SHP77 treated with DMSO at 0.1 percent for 48 hours (cell line): ENCODE measurements at regions not wholly inside any gene's neighbourhood (a gene's known extent, or its start where the extent isn't known, plus 50 kb on each side); places are given as distances from the start of the nearest gene placed in this dataset.
"Not testable (repeated sequence)": the region's sequence is repeated elsewhere in the genome, so short reads cannot be mapped to it uniquely, and the experiment has no call there.

Experiments
- DNase-seq: peaks from one replicate; lab custom pipeline; 2025; lab: John Stamatoyannopoulos, UW

DNA sequence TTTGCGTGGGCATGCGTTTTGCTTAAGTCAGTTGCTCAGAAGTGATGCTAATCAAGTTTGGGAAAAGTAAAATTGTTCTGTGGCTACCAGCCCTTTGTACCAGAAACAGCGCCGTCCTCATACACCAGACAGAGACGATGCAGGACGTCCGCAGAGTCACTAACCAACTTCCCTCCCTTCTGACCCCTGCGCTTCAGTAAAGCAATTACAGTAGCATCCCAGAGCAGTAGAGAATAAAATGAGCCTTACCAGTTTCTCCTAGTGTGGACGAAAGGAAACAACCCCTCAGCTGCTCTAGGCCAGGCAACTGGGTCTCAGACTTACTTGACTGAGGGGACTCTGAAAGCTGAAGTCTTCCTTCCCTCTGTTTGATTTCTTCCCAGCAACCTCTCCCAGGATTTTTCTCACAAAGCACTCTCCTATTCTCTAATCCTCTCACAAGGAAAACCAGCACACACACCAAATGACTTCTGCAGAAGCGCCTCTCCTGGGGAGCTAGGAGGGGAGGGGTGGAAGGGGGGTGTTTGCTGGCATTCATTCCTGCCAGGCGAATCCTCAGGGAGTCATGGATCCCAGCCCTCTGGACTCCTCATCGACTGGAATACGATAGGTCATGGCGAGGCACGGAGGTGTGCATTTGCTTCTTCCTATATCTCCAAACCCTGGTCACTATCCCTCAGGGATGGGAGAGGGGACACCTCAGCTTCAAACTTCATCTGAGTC, 56.0 kb upstream of the MID1 start:
- no peak for DNase-seq

GRCh38 chrX:10677490-10677889, 57.1 kb upstream of the MID1 start:
- DNase-seq, result no peak

- no peak for DNase-seq
These were observed 59.0 kb upstream of the MID1 start for GRCh38 chrX:10679387-10679786.

GRCh38 chrX:10681167-10681566, 60.8 kb upstream of the MID1 start:
- no peak for DNase-seq

DNA sequence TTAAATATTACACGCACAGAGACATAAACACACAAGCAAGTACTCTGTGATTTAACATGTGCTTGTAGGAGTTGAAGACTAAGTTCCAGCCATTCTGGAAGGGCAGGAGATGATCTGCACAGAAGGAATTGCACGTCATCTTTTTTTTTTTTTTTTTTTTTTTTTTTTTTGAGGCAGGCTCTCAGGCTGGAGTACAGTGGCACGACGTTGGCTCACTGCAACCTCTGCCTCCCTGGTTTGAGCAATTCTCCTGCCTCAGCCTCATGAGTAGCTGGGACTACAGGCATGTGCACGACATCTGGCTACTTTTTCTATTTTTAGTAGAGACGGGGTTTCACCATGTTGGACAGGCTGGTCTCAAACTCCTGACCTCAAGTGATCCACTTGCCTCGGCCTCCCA, 63.2 kb upstream of the MID1 start:
- DNase-seq, result not testable (repeated sequence)

- DNase-seq, result no peak
These were observed 65.7 kb upstream of the MID1 start for GRCh38 chrX:10685923-10686595.

DNA sequence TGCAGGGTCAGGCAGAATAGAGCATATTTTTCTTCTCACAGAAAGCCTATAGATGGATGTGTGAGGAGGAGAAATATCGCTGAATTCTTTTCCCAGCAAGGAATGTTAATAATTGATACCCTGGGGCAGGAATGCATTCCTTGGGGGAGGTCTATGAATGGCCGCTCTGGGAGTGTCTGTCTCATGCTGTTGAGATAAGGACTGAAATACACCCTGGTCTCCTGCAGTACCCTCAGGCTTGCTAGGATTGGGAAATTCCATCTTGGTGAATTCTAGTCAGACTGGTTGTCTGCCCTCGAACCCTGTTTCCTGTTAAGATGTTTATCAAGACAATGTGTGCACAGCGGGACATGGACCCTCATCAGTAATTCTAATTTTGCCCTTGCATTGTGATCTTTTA, 71.4 kb upstream of the MID1 start:
- DNase-seq, result not testable (repeated sequence)

DNA sequence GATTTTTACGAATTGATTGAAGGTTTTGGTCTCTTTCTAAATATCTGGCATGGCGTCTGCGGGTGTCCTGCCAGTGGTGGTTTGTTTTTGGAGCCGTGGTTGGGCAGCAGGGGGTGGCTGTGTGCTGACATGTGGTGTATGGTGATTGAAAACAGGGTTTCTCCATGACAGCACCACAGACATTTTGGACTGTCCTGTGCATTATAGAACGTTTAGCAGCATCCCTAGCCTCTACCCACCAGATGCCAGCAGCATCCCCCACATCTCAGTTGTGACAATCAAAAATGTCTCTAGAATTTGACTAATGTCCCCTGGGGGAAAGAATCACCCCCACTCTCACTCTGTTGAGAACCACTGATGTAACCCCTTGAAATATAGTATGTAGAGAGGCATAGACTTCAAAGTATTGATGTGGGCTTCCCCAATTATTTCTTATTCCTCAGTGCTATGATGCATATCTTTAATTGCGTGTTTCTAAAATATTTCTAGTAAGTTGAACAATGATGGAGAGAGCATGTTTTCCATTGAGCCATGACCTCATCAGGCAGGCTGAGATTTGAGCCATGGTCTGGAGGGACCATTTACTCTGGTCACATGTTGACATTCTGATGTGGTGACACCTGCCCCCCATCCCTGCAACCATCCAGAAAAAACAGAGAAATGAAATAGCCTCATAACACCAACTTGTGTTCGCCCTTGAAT, 77.4 kb upstream of the MID1 start:
- no peak for DNase-seq

GRCh38 chrX:10698318-10698640, 77.9 kb upstream of the MID1 start:
- DNase-seq, result no peak

GRCh38 chrX:10702031-10702430, 81.6 kb upstream of the MID1 start:
- DNase-seq, result no peak

DNA sequence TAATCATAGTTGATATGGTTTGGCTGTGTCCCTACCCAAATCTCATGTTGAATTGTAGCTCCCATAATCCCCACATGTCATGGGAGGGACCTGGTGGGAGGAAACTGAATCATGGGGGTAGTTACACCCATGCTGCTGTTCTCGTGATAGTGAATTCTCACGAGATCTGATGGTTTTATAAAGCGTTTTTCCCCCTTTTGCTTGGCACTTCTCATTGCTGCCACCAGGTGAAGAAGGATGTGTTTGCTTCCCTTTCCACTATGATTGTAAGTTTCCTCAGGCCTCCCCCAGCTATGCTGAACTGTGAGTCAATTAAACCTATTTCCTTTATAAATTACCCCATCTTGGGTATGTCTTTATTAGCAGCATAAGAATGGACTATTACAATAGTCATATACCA, 86.0 kb upstream of the MID1 start:
- DNase-seq, result not testable (repeated sequence)

- no peak for DNase-seq
These were observed 87.4 kb upstream of the MID1 start for GRCh38 chrX:10707773-10708172.

DNA sequence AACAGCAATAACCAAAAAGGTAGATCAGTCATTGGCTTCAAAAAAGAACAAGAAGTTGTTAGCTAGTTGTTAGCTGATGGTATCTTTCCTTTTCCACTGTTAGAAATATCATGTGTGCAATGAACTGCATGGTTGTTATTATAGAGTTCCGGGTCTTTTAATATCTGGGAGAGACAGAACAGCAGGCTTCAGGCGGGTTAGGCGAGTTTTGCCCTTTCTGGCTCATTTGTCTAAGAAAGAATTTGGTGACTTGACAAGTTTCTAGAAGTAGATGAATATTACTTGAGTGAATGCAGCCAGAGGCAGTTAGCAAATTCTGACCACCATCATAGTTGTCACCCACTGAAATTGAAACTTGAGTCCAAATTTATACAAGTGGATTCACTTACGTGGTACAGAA, 88.9 kb upstream of the MID1 start:
- DNase-seq, result no peak

DNA sequence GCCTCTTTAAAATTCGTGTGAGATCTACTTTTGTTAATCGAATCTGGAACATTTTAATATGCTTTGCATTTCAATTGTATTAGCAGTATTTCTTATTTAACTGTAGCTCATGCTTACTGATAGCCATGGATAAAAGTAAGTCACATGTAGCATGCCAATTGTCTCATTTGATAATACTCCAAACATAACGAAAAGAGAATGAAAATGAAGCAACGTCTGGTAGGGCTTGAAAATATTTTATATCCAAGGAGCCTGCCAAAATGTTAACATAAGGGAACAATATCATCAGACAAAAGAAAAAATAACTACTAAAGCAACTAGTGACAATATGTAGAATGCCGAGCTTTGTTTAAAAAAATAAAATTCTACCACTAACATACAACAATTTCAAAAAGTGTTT, 94.1 kb upstream of the MID1 start:
- no peak for DNase-seq

DNA sequence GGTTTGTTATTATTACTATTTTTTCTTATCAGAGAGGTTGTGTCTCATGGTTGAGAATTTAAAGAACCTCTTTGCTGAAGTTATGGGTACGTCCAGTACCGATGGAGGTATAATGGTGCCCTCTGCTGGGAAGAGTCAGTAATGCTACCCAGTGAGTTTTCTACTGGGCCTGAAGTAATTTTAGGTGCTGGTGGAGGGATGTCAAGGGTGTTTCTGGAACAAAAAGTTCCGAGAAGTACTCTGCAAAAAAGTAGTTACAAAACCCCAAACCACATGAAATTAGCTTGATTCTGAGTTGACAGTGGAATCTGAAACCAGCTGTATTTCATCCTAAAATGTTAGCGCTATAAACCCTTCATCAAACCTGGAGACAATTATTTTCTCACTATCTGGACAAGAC, 102.5 kb upstream of the MID1 start:
- DNase-seq, result no peak

- DNase-seq, result no peak
These were observed 104.7 kb upstream of the MID1 start for GRCh38 chrX:10725071-10725470.

DNA sequence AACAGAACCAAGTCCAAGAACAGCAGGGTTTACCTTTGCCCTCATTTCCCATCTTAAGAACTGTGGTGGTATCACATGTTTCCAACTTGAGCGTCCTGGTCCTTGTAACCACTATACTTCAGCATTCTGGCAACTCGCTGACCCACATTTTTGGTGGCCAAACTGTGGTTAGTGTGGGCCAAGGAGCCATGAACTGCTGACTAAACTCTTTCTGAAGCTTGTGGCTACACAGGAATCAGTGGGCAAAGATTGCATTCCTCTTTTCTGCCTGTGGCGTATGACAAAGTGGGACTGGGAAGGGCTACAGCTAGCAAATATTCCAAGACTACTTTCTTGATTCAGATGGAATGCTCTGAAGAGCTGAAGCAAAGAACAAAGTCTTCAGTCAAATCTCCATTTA, 106.3 kb upstream of the MID1 start:
- no peak for DNase-seq

GRCh38 chrX:10728806-10729389, 108.5 kb upstream of the MID1 start:
- no peak for DNase-seq

DNA sequence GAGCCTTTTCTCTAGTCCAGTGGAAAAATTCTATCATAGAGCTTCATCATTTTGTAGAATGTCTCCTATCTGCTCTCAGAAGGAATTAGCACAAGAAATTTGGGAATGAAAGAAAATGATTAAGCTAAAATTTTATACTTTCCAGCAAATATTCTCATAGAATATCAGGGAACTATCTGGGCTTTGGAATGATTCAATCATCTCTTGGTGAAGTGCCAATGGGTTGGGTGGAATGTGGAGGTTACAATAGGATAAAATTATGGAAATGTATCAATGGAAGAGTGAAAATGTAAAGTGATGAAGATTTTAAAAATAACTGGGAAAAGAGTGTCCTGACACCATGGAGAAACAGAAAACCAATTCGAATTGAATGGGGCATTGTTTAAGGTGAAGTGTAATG, 119.0 kb upstream of the MID1 start:
- no peak for DNase-seq

DNA sequence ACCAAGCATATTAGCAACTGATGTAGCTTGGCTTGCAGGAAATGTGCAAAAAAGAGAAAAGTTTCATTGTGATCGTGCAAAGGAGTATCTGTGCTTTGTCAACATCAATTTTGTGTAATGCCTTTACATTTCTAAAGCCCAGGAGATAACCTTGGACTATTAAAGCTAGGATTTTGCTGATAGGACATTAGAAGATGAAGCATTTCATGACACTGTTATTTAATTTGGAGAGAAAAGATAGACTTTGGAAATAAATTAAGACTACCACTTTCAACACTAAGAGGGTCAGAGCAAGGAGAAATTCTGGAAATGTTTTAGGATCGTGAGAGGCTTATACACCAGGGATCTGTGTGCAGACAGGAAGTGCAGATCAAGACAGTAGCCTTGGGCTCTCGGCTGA, 120.6 kb upstream of the MID1 start:
- no peak for DNase-seq

DNA sequence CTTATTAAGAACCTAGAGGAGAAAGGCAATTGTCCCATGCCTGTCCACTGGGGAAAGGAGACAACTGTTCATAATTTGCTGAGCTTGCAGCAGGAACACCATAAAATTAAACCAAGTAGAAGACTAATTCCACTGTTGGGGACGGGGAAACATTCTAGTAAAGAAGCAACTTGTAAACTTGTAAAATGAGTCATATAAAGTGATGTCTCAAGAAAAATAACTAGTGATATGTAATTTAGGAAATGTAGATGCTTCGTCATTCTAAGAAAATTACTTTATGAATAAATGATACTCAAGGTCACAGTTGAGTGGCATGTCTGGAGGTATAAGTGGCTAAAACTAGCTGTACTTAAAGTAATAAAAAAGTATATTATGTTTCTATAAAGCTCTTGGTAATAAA, 121.2 kb upstream of the MID1 start:
- no peak for DNase-seq

- no peak for DNase-seq
These were observed 123.1 kb upstream of the MID1 start for GRCh38 chrX:10743476-10743875.

- DNase-seq, result no peak
These were observed 123.6 kb upstream of the MID1 start for GRCh38 chrX:10744007-10744406.
